ENCODE measurements at regions not wholly inside any gene's neighbourhood (a gene's known extent, or its start where the extent isn't known, plus 50 kb on each side); places are given as distances from the start of the nearest gene placed in this dataset.

DNA sequence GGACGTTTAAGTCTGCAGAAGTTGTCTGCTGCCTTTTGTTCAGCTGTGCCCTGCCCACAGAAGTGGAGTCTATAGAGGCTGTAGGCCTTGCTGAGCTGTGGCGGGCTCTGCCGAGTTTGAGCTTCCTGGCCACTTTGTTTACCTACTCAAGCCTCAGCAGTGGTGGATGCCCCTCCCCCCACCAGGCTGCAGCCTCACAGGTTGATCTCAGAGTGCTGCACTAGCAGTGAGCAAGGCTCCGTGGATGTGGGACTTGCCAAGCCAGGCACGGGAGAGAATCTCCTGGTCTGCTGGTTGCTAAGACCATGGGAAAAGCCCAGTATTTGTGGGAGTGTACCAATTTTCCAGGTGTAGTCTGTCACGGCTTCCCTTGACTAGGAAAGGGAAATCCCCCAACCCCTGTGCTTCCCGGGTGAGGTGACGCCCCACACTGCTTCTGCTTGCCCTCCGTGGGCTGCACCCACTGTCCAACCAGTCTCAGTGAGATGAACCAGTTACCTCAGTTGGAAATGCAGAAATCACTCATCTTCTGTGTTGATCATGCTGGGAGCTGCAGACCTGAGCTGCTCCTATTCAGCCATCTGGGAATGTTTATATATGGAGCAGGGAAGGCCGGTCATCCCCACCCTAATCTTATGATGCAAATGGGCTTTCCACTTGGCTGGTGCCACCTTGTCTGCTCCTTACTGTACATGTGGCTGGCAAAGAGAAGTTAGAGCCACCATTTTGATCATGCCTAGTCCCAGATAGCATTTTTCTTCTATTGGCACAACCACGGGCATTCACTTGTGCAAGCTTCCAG lies 156.9 kb upstream of the ITGA6 start:
- H3K4me3 Mint-ChIP-seq, result no peak overlapping the region
- H3K9me3 Mint-ChIP-seq, result peaks cover 21% of the 10 kb centered on the region

DNA sequence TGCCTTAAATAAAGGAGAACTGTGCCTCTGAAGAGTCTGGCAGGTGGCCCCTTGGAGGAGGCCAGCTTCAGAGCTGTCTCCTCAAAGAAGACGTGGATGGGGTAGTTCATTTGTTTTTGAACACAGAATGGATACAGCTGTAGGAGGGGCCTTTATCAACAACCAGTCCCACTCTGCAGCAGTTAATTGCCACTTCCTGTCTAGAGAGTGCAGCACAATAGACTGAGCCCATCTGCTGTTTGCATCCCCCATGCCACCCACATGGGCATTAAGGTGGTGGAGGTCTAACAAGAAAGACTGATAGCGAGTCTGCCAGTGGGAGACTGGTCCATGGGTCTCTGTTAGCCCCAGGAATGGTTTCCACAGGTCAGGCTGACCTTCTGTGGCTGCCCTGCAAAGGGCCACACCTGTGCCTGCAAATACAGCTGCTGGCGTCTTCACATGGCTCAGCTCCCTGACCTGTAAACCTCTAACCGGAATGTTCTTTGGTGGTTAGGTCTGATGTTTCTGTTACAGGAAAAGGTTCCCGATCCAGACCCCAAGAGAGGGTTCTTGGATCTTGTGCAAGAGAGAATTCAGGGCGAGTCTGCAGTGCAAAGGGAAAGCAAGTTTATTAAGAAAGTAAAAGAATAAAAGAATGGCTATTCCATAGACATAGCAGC lies 153.3 kb upstream of the ITGA6 start:
- Mint-ChIP-seq H3K9me3 (peaks cover 16% of the 10 kb centered on the region), H3K4me3 (no peak overlapping the region), H3K36me3 (ENCODE audit: low read depth) (no peaks in the 10 kb centered on the region), H3K27me3 (ENCODE audit: low read depth) (peaks cover 16% of the 10 kb centered on the region), H3K27ac (no peak overlapping the region), H3K4me1 (peaks cover 9% of the 10 kb centered on the region)
- TF ChIP-seq, protein P1, sequence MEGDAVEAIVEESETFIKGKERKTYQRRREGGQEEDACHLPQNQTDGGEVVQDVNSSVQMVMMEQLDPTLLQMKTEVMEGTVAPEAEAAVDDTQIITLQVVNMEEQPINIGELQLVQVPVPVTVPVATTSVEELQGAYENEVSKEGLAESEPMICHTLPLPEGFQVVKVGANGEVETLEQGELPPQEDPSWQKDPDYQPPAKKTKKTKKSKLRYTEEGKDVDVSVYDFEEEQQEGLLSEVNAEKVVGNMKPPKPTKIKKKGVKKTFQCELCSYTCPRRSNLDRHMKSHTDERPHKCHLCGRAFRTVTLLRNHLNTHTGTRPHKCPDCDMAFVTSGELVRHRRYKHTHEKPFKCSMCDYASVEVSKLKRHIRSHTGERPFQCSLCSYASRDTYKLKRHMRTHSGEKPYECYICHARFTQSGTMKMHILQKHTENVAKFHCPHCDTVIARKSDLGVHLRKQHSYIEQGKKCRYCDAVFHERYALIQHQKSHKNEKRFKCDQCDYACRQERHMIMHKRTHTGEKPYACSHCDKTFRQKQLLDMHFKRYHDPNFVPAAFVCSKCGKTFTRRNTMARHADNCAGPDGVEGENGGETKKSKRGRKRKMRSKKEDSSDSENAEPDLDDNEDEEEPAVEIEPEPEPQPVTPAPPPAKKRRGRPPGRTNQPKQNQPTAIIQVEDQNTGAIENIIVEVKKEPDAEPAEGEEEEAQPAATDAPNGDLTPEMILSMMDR (IDR thresholded peaks at IDR 0.05; ENCODE audit: unreplicated experiment in 3 of 3), result no peak

More for the DNA sequence above, 156.9 kb upstream of the ITGA6 start:
- Mint-ChIP-seq H3K36me3 (ENCODE audit: low read depth) (no peaks in the 10 kb centered on the region), H3K27me3 (ENCODE audit: low read depth) (peaks cover 3% of the 10 kb centered on the region), H3K27ac (peak overlapping the region in 1 of 3 experiments; percentile 57), H3K4me1 (peaks cover 5% of the 10 kb centered on the region)
- TF ChIP-seq, protein P1 (IDR thresholded peaks at IDR 0.05; ENCODE audit: unreplicated experiment in 3 of 3), result no peak

DNA sequence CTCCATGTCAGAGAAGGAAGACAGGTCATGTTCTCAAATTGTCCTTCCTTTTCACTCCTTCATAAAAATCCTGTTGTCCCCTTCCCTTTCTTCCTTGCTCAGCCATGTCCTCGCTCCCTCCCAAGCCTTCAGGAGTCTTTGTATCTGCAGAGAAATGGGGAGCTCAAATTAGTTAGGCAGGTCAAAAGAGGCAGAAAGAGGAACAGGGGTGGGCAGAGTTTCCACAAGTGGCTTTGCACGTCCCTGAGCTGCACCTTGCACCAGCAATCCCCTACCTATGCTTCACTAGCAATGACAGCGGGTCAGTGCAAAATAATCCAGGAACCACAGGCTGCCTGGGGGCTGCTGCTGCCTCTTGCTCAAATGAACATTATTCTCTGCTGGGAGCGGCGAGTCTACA lies 152.1 kb upstream of the ITGA6 start:
- Mint-ChIP-seq H3K4me1 (peaks cover 9% of the 10 kb centered on the region), H3K36me3 (ENCODE audit: low read depth) (no peaks in the 10 kb centered on the region), H3K27me3 (ENCODE audit: low read depth) (peaks cover 20% of the 10 kb centered on the region), H3K9me3 (peaks cover 14% of the 10 kb centered on the region), H3K4me3 (no peak overlapping the region), H3K27ac (no peak overlapping the region)
- TF ChIP-seq, protein P1 (IDR thresholded peaks at IDR 0.05; ENCODE audit: unreplicated experiment in 3 of 3), result no peak

DNA sequence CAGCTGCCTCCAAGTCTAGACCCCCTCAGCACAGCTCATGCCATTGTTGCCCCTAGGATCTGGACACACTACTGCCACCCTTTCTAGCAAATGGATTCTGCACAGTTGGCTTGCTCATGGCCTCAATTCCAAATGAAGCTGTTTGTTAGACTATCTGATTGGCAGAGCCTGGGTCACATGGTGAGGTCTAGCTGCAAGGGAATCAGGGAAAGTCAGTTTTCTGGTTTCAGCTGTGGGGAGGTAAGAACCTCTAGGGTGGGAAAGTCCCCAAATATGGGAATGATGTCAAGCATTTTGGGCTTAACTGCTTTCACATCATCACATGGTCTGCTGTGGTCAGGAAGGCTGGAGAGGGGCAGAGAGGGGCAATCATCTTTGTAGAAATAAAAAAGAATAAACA lies 150.4 kb upstream of the ITGA6 start:
- Mint-ChIP-seq H3K4me1 (peaks cover 3% of the 10 kb centered on the region), H3K27me3 (ENCODE audit: low read depth) (peaks cover 24% of the 10 kb centered on the region), H3K36me3 (ENCODE audit: low read depth) (no peaks in the 10 kb centered on the region), H3K27ac (no peak overlapping the region), H3K4me3 (no peak overlapping the region), H3K9me3 (peaks cover 11% of the 10 kb centered on the region)
- TF ChIP-seq, protein P1 (IDR thresholded peaks at IDR 0.05; ENCODE audit: unreplicated experiment in 3 of 3), result no peak

DNA sequence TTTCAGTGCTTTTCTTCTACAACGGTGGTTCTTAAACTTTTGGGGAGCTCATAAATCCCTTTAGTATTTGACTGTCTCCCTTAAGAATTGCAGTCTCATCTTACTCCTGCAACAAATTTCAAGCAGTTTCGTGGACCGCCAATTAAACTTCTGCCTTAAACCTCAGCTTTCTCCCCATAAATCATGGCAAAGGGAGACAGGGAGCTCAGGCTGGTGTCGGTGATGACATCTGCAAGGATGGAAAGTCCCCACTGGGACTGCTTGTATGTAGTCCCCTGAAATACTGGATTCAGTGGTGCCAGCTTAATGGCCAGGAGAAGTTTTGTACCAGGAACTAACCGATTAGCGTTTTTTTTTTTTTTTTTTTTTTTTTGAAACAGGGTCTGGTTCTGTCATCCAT lies 148.7 kb upstream of the ITGA6 start:
- Mint-ChIP-seq H3K4me1 (peaks cover 13% of the 10 kb centered on the region), H3K27me3 (ENCODE audit: low read depth) (peaks cover 24% of the 10 kb centered on the region), H3K36me3 (ENCODE audit: low read depth) (no peaks in the 10 kb centered on the region), H3K9me3 (peaks cover 8% of the 10 kb centered on the region), H3K4me3 (no peak overlapping the region), H3K27ac (no peak overlapping the region)
- TF ChIP-seq, protein P1 (IDR thresholded peaks at IDR 0.05; ENCODE audit: unreplicated experiment in 3 of 3), result no peak
